GM12878 (cell line): ENCODE measurements at regions not wholly inside any gene's neighbourhood (a gene's known extent, or its start where the extent isn't known, plus 50 kb on each side); places are given as distances from the start of the nearest gene placed in this dataset.

ENCODE experiments used
- ATAC-seq: fragments of 200-7000 bp; cut with Tn5 transposase; 3 replicates; pipeline ENCODE4 v1.9.1; 2020; ENCODE audit warnings: mild to moderate bottlenecking, moderate library complexity
- BruUV-seq: library from RNA; stranded (reverse); fragments of 400-500 nt; replicated peaks from 2 replicates; lab custom pipeline; 2021; lab: Mats Ljungman, UMichigan
- CTCF ChIA-PET: fragments of 300-600 bp; sonication (Branson Sonifier 250); formaldehyde crosslinking; extraction: SDS; loops from one replicate; lab custom pipeline; 2021; ENCODE audit warnings: inconsistent platforms; lab: Yijun Ruan, JAX
- POLR2A ChIA-PET: fragments of 350-600 bp; formaldehyde crosslinking; extraction: SDS; loops from one replicate; lab custom pipeline; 2021; ENCODE audit warnings: inconsistent platforms; lab: Charles Lee
- RAD21 ChIA-PET: fragments of 300-600 bp; sonication (Branson Sonifier 250); formaldehyde crosslinking; loops from one replicate; lab custom pipeline; 2023; ENCODE audit warnings: antibody characterized with exemption; ENCODE audit not compliant: unreplicated experiment; lab: Charles Lee
- SMC1A ChIA-PET: fragments of 300-600 bp; sonication (Branson Sonifier 250); formaldehyde crosslinking; loops from one replicate; lab custom pipeline; 2023; ENCODE audit not compliant: unreplicated experiment, uncharacterized antibody; lab: Charles Lee
- DNase-seq: peaks from one replicate; pipeline ENCODE4 v3.0.0-alpha.2; 2011; ENCODE audit warnings: low read depth, low spot score
- FAIRE-seq: peaks from 3 replicates; lab custom pipeline; 2011; peaks lifted over from hg19 to GRCh38; lab: Jason Lieb, UNC
- H2AFZ ChIP-seq: 2 replicates; pipeline ENCODE4 v1.6.0; 2011; ENCODE audit warnings: low read depth, low read length, control low read depth; ENCODE audit not compliant: control insufficient read depth
- H3K27ac ChIP-seq: 2 replicates; pipeline ENCODE4 v1.5.1; 2011; ENCODE audit warnings: control low read depth; ENCODE audit not compliant: control insufficient read depth, insufficient read depth
- H3K27me3 ChIP-seq, 2 experiments: replicated peaks in 1 of 2; 2 replicates each; pipeline versions ENCODE4 v1.6.0 to v1.6.1; 2011; ENCODE audit warnings: low read length in 1 of 2; ENCODE audit not compliant: control insufficient read depth in 2 of 2, insufficient read depth in 2 of 2
- H3K36me3 ChIP-seq, 2 experiments: 2 replicates each; pipeline ENCODE4 v1.5.1; 2011; ENCODE audit warnings: low read length in 1 of 2; ENCODE audit not compliant: control insufficient read depth in 2 of 2, insufficient read depth in 2 of 2
- H3K4me1 ChIP-seq: 2 replicates; pipeline ENCODE4 v1.6.1; 2011; ENCODE audit warnings: mild to moderate bottlenecking, low read length, moderate library complexity, mixed read lengths; ENCODE audit not compliant: control insufficient read depth, insufficient read depth
- H3K4me2 ChIP-seq: 2 replicates; pipeline ENCODE4 v1.6.0; 2011; ENCODE audit warnings: control low read depth; ENCODE audit not compliant: control insufficient read depth, insufficient read depth
- H3K4me3 ChIP-seq: fragments of 200-600 bp; sonication (generic); 2 replicates; pipeline ENCODE4 v1.5.1; 2016
- H3K79me2 ChIP-seq: 2 replicates; pipeline ENCODE4 v1.6.0; 2011; ENCODE audit warnings: low read length; ENCODE audit not compliant: control insufficient read depth, insufficient read depth
- H3K9ac ChIP-seq: 2 replicates; pipeline ENCODE4 v1.8.0; 2011; ENCODE audit warnings: low read length, control low read depth, mixed read lengths; ENCODE audit not compliant: control insufficient read depth, insufficient read depth
- H3K9me3 ChIP-seq: replicated peaks from 3 replicates; pipeline ENCODE4 v1.5.1; 2011; ENCODE audit warnings: mild to moderate bottlenecking, low read length; ENCODE audit not compliant: control insufficient read depth, insufficient read depth
- H4K20me1 ChIP-seq: 2 replicates; pipeline ENCODE4 v1.6.0; 2011; ENCODE audit not compliant: control insufficient read depth, insufficient read depth
- BACH1 ChIP-seq: fragments of 450-650 bp; IDR thresholded peaks from 2 replicates; pipeline ENCODE4 v1.6.1; 2017; ENCODE audit warnings: mild to moderate bottlenecking, borderline replicate concordance
- BHLHE40 ChIP-seq, 2 experiments: fragments of 450-650 bp in 1 of 2; IDR thresholded peaks; 2 replicates each; pipeline ENCODE4 v1.6.1; 2011 to 2017; ENCODE audit warnings: low read depth in 2 of 2, borderline replicate concordance in 1 of 2, improper control_type of control experiment in 1 of 2, low read length in 1 of 2, mild to moderate bottlenecking in 1 of 2
- CEBPB ChIP-seq, 2 experiments: fragments of 150-350 bp in 1 of 2; IDR thresholded peaks; 2 replicates each; pipeline ENCODE4 v1.6.1; 2012 to 2014; ENCODE audit warnings: low read depth in 2 of 2, low read length in 2 of 2, borderline replicate concordance in 1 of 2, inconsistent platforms in 1 of 2
- EED ChIP-seq: sonication (generic); IDR thresholded peaks from 2 replicates; pipeline ENCODE4 v1.6.1; 2016; ENCODE audit warnings: antibody characterized with exemption, low read depth
- HDAC2 ChIP-seq: fragments of 200-600 bp; sonication (generic); IDR thresholded peaks from 2 replicates; pipeline ENCODE4 v1.6.1; 2017
- HSF1 ChIP-seq: fragments of 150-350 bp; IDR thresholded peaks from 2 replicates; pipeline ENCODE4 v1.6.1; 2014; ENCODE audit warnings: mild to moderate bottlenecking, low read depth, low read length
- MEF2A ChIP-seq: IDR thresholded peaks from 2 replicates; pipeline ENCODE4 v1.6.1; 2011; ENCODE audit warnings: low read depth, mild to moderate bottlenecking, low read length, moderate library complexity; ENCODE audit not compliant: insufficient read depth
- PBX3 ChIP-seq: IDR thresholded peaks from 2 replicates; pipeline ENCODE4 v1.6.1; 2011; ENCODE audit warnings: mild to moderate bottlenecking, low read depth, low read length, moderate library complexity; ENCODE audit not compliant: insufficient replicate concordance
- SIN3A ChIP-seq: IDR thresholded peaks from 2 replicates; pipeline ENCODE4 v1.6.1; 2012; ENCODE audit warnings: low read depth, low read length, improper control_type of control experiment
- SREBF2 ChIP-seq: IDR thresholded peaks from 2 replicates; pipeline ENCODE4 v1.6.1; 2012; ENCODE audit warnings: mild to moderate bottlenecking, low read length
- SRF ChIP-seq, 2 experiments: IDR thresholded peaks; 2 replicates each; pipeline ENCODE4 v1.6.1; 2011; ENCODE audit warnings: low read depth in 2 of 2, low read length in 2 of 2, mild to moderate bottlenecking in 1 of 2, moderate library complexity in 1 of 2
- TCF12 ChIP-seq: IDR thresholded peaks from 2 replicates; pipeline ENCODE4 v1.6.1; 2011; ENCODE audit warnings: low read depth, mild to moderate bottlenecking, low read length
- ZNF592 ChIP-seq: fragments of 450-650 bp; IDR thresholded peaks from 2 replicates; pipeline ENCODE4 v1.6.1; 2017; ENCODE audit warnings: mild to moderate bottlenecking, moderate library complexity
- ZZZ3 ChIP-seq: IDR thresholded peaks from 2 replicates; pipeline ENCODE4 v1.6.1; 2011; ENCODE audit warnings: low read depth; ENCODE audit not compliant: control insufficient read depth, insufficient read length
- WGBS: methylation state at CpG from one replicate; pipeline ENCODE4 v1.1.6; 2016; ENCODE audit warnings: low lambda C conversion rate; ENCODE audit not compliant: insufficient replicate concordance, insufficient coverage; ENCODE audit errors: missing lambda C conversion rate; 5-methylcytosine and 5-hydroxymethylcytosine counted together
- in situ Hi-C: fragments of 300-500 bp; cut with MboI; formaldehyde crosslinking; loops from 9 replicates; pipeline ENCODE4 v1.14.3; 2018; ENCODE audit warnings: mixed read lengths
- intact Hi-C: fragments of 100-400 bp; cut with micrococcal nuclease; formaldehyde crosslinking; loops from one replicate; pipeline ENCODE4 v1.14.2; 2022; ENCODE audit not compliant: unreplicated experiment
- TF ChIP-seq, protein P1 (sequence below): fragments of 450-650 bp; IDR thresholded peaks from 2 replicates; pipeline ENCODE4 v1.6.1; 2017; ENCODE audit warnings: mild to moderate bottlenecking

DNA sequence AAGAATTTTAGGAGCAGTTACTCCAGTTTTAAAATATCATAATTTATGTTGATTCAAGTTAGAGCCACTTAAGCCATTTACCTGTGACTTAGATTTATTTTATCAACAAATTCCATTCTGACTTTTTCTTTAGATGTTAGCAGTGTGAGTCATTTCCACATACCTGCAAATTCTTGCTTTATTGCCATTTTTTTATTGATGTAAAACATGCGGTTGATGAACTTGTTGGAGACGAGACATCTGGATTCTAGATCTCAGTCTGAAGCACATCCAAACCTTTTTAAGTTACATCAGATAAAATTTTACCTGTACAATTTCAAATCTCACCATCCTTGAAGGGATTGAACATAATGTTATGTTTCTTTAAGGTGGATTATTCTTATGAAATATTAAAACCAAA, 240.9 kb downstream of the IRX1 start:
- 44% methylated on average over 2 of the region's 2 CpGs for WGBS
- in situ Hi-C loops (no loop called here), intact Hi-C loops (no loop called here)
- Histone ChIP-seq H3K4me2 (no peak overlapping the region), H3K4me3 (no peak overlapping the region), H3K27ac (no peak overlapping the region), H3K27me3 (no peaks in the 10 kb centered on the region), H3K79me2 (no peaks in the 10 kb centered on the region), H4K20me1 (no peaks in the 10 kb centered on the region), H2AFZ (no peak overlapping the region), H3K9ac (no peak overlapping the region), H3K4me1 (no peaks in the 10 kb centered on the region), H3K36me3 (no peaks in the 10 kb centered on the region), H3K9me3 (no peaks in the 10 kb centered on the region)
- RAD21 ChIA-PET, result no interaction called here
- SMC1A ChIA-PET, result no interaction called here
- DNase-seq, result no peak
- FAIRE-seq, result no peak
- POLR2A ChIA-PET, result no interaction called here
- no peak for ATAC-seq
- TF ChIP-seq CEBPB (IDR thresholded peaks at IDR 0.05; ENCODE audit: borderline replicate concordance in 1 of 2, low read depth in 2 of 2, low read length in 2 of 2), result no peak
- no peak for TF ChIP-seq ZZZ3
- TF ChIP-seq EED, result no peak
- TF ChIP-seq BHLHE40 (IDR thresholded peaks at IDR 0.05; ENCODE audit: borderline replicate concordance in 1 of 2, low read depth in 2 of 2, low read length in 1 of 2), result no peak
- TF ChIP-seq PBX3, result no peak
- no peak for TF ChIP-seq HDAC2
- no peak for TF ChIP-seq SREBF2
- TF ChIP-seq, protein P1, sequence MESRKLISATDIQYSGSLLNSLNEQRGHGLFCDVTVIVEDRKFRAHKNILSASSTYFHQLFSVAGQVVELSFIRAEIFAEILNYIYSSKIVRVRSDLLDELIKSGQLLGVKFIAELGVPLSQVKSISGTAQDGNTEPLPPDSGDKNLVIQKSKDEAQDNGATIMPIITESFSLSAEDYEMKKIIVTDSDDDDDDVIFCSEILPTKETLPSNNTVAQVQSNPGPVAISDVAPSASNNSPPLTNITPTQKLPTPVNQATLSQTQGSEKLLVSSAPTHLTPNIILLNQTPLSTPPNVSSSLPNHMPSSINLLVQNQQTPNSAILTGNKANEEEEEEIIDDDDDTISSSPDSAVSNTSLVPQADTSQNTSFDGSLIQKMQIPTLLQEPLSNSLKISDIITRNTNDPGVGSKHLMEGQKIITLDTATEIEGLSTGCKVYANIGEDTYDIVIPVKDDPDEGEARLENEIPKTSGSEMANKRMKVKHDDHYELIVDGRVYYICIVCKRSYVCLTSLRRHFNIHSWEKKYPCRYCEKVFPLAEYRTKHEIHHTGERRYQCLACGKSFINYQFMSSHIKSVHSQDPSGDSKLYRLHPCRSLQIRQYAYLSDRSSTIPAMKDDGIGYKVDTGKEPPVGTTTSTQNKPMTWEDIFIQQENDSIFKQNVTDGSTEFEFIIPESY, result no peak
- TF ChIP-seq HSF1, result no peak
- no peak for TF ChIP-seq TCF12
- TF ChIP-seq BACH1, result no peak
- TF ChIP-seq SRF (IDR thresholded peaks at IDR 0.05; ENCODE audit: low read depth in 2 of 2, low read length in 2 of 2), result no peak
- no peak for TF ChIP-seq ZNF592
- no peak for TF ChIP-seq SIN3A
- TF ChIP-seq MEF2A, result no peak
- BruUV-seq, result no TSS peak
- CTCF ChIA-PET, result no interaction called here
